HUES6 (cell line): ENCODE measurements at regions not wholly inside any gene's neighbourhood (a gene's known extent, or its start where the extent isn't known, plus 50 kb on each side); places are given as distances from the start of the nearest gene placed in this dataset.

Experiments used
- H3K27ac ChIP-seq: 2 replicates; pipeline ENCODE4 v1.7.0; 2013; ENCODE audit warnings: low read depth, mild to moderate bottlenecking, low read length, inconsistent platforms
- H3K27me3 ChIP-seq: 2 replicates; pipeline ENCODE4 v1.6.1; 2013; ENCODE audit warnings: low read length; ENCODE audit not compliant: control insufficient read depth, insufficient read depth
- H3K36me3 ChIP-seq: 2 replicates; pipeline ENCODE4 v1.6.1; 2013; ENCODE audit warnings: low read length; ENCODE audit not compliant: control insufficient read depth, insufficient read depth
- H3K4me1 ChIP-seq: 2 replicates; pipeline ENCODE4 v1.6.1; 2013; ENCODE audit warnings: low read length; ENCODE audit not compliant: control insufficient read depth, insufficient read depth
- H3K4me3 ChIP-seq: 2 replicates; pipeline ENCODE4 v1.5.1; 2013; ENCODE audit warnings: low read depth, low read length
- H3K9ac ChIP-seq: one replicate; pipeline ENCODE4 v1.6.1; 2013; ENCODE audit warnings: mild to moderate bottlenecking, low read length
- H3K9me3 ChIP-seq: 2 replicates; pipeline ENCODE4 v1.6.1; 2013; ENCODE audit warnings: low read depth, low read length; ENCODE audit not compliant: control insufficient read depth, insufficient read depth

GRCh38 chr12:53803194-53803593 is 51.4 kb upstream of the CISTR start:
- Histone ChIP-seq H3K9ac (no peak overlapping the region), H3K9me3 (no peaks in the 10 kb centered on the region), H3K4me3 (no peak overlapping the region), H3K36me3 (no peaks in the 10 kb centered on the region), H3K27ac (no peak overlapping the region), H3K27me3 (peaks cover 94% of the 10 kb centered on the region), H3K4me1 (0 out of 2 replicates have a peak, but pooled peaks cover 2% of the 10 kb centered on the region)

GRCh38 chr12:53803703-53804102 is 51.9 kb upstream of the CISTR start:
- Histone ChIP-seq H3K4me3 (no peak overlapping the region), H3K4me1 (0 out of 2 replicates have a peak, but pooled peaks cover 2% of the 10 kb centered on the region), H3K9me3 (no peaks in the 10 kb centered on the region), H3K9ac (no peak overlapping the region), H3K36me3 (no peaks in the 10 kb centered on the region), H3K27me3 (peaks cover 94% of the 10 kb centered on the region), H3K27ac (no peak overlapping the region)

GRCh38 chr12:53804429-53804828 is 52.6 kb upstream of the CISTR start:
- H3K27ac ChIP-seq = no peak overlapping the region
- peaks cover 94% of the 10 kb centered on the region for H3K27me3 ChIP-seq
- H3K9me3 ChIP-seq = no peaks in the 10 kb centered on the region
- H3K4me1 ChIP-seq = 0 out of 2 replicates have a peak, but pooled peaks cover 2% of the 10 kb centered on the region
- H3K9ac ChIP-seq = no peak overlapping the region
- no peaks in the 10 kb centered on the region for H3K36me3 ChIP-seq
- no peak overlapping the region for H3K4me3 ChIP-seq

GRCh38 chr12:53805067-53805466 is 53.3 kb upstream of the CISTR start:
- H3K27ac ChIP-seq = no peak overlapping the region
- H3K9me3 ChIP-seq = no peaks in the 10 kb centered on the region
- peaks cover 95% of the 10 kb centered on the region for H3K27me3 ChIP-seq
- H3K4me1 ChIP-seq = 0 out of 2 replicates have a peak, but pooled peaks cover 2% of the 10 kb centered on the region
- no peaks in the 10 kb centered on the region for H3K36me3 ChIP-seq
- H3K4me3 ChIP-seq = no peak overlapping the region
- no peak overlapping the region for H3K9ac ChIP-seq

- no peak overlapping the region for H3K27ac ChIP-seq
- 0 out of 2 replicates have a peak, but pooled peaks cover 2% of the 10 kb centered on the region for H3K4me1 ChIP-seq
- H3K27me3 ChIP-seq = peaks cover 96% of the 10 kb centered on the region
- no peaks in the 10 kb centered on the region for H3K36me3 ChIP-seq
- H3K9ac ChIP-seq = no peak overlapping the region
- H3K4me3 ChIP-seq = no peak overlapping the region
- no peaks in the 10 kb centered on the region for H3K9me3 ChIP-seq
Measured at GRCh38 chr12:53805791-53806190, 54.0 kb upstream of the CISTR start.

GRCh38 chr12:53806721-53807120 is 54.9 kb upstream of the CISTR start:
- no peak overlapping the region for H3K27ac ChIP-seq
- H3K4me3 ChIP-seq = no peak overlapping the region
- no peaks in the 10 kb centered on the region for H3K36me3 ChIP-seq
- peaks cover 96% of the 10 kb centered on the region for H3K27me3 ChIP-seq
- 0 out of 2 replicates have a peak, but pooled peaks cover 2% of the 10 kb centered on the region for H3K4me1 ChIP-seq
- H3K9ac ChIP-seq = no peak overlapping the region
- H3K9me3 ChIP-seq = no peaks in the 10 kb centered on the region

- peaks cover 93% of the 10 kb centered on the region for H3K27me3 ChIP-seq
- no peaks in the 10 kb centered on the region for H3K9me3 ChIP-seq
- H3K4me3 ChIP-seq = no peak overlapping the region
- H3K4me1 ChIP-seq = 0 out of 2 replicates have a peak, but pooled peaks cover 2% of the 10 kb centered on the region
- H3K27ac ChIP-seq = no peak overlapping the region
- no peaks in the 10 kb centered on the region for H3K36me3 ChIP-seq
- H3K9ac ChIP-seq = no peak overlapping the region
Measured at GRCh38 chr12:53807322-53807860, 55.6 kb upstream of the CISTR start.

GRCh38 chr12:53808023-53808705 is 56.4 kb upstream of the CISTR start:
- no peaks in the 10 kb centered on the region for H3K36me3 ChIP-seq
- H3K27me3 ChIP-seq = peaks cover 92% of the 10 kb centered on the region
- H3K4me1 ChIP-seq = 0 out of 2 replicates have a peak, but pooled peaks cover 2% of the 10 kb centered on the region
- no peak overlapping the region for H3K9ac ChIP-seq
- H3K27ac ChIP-seq = no peak overlapping the region
- no peak overlapping the region for H3K4me3 ChIP-seq
- H3K9me3 ChIP-seq = no peaks in the 10 kb centered on the region

GRCh38 chr12:53809005-53809404 is 57.2 kb upstream of the CISTR start:
- Histone ChIP-seq H3K9ac (no peak overlapping the region), H3K4me3 (no peak overlapping the region), H3K4me1 (0 out of 2 replicates have a peak, but pooled peaks cover 2% of the 10 kb centered on the region), H3K27me3 (peaks cover 94% of the 10 kb centered on the region), H3K27ac (no peak overlapping the region), H3K9me3 (no peaks in the 10 kb centered on the region), H3K36me3 (no peaks in the 10 kb centered on the region)

GRCh38 chr12:53810950-53811349 is 59.2 kb upstream of the CISTR start:
- no peaks in the 10 kb centered on the region for H3K36me3 ChIP-seq
- H3K4me1 ChIP-seq = no peaks in the 10 kb centered on the region
- no peak overlapping the region for H3K9ac ChIP-seq
- no peak overlapping the region for H3K27ac ChIP-seq
- H3K27me3 ChIP-seq = peaks cover 86% of the 10 kb centered on the region
- H3K9me3 ChIP-seq = no peaks in the 10 kb centered on the region
- no peak overlapping the region for H3K4me3 ChIP-seq

- no peak overlapping the region for H3K9ac ChIP-seq
- no peak overlapping the region for H3K27ac ChIP-seq
- H3K27me3 ChIP-seq = peaks cover 83% of the 10 kb centered on the region
- H3K4me1 ChIP-seq = no peaks in the 10 kb centered on the region
- H3K9me3 ChIP-seq = no peaks in the 10 kb centered on the region
- no peaks in the 10 kb centered on the region for H3K36me3 ChIP-seq
- H3K4me3 ChIP-seq = no peak overlapping the region
Measured at GRCh38 chr12:53811606-53812005, 59.8 kb upstream of the CISTR start.
